ENCODE measurements at regions not wholly inside any gene's neighbourhood (a gene's known extent, or its start where the extent isn't known, plus 50 kb on each side); places are given as distances from the start of the nearest gene placed in this dataset.

- intact Hi-C loops (cut with micrococcal nuclease; ENCODE audit: unreplicated experiment) = no loop called here
- no peak for TF ChIP-seq USF2 (IDR thresholded peaks at IDR 0.05; ENCODE audit: borderline replicate concordance, low read depth, low read length)
- TF ChIP-seq ZBTB11 (CRISPR knock-in tag; IDR thresholded peaks at IDR 0.05) = no peak
- TF ChIP-seq CHD4 (IDR thresholded peaks at IDR 0.05) = no peak
- Histone ChIP-seq H3K9me3 (replicated peaks; ENCODE audit: control insufficient read depth, insufficient read depth, low read length) (no peaks in the 10 kb centered on the region), H3K4me3 (no peak overlapping the region), H3K36me3 (ENCODE audit: control insufficient read depth in 2 of 2, insufficient read depth in 2 of 2, low read length in 1 of 2) (no peaks in the 10 kb centered on the region), H3K4me1 (ENCODE audit: control insufficient read depth, insufficient read depth, low read length) (no peaks in the 10 kb centered on the region), H3K79me2 (ENCODE audit: control insufficient read depth, insufficient read depth, low read length) (no peaks in the 10 kb centered on the region), H2AFZ (ENCODE audit: control insufficient read depth, low read depth, low read length) (no peak overlapping the region), H3K27me3 (replicated peaks in 1 of 2; ENCODE audit: control insufficient read depth in 2 of 2, insufficient read depth in 2 of 2, low read length in 1 of 2) (peaks cover 0 to 1% of the 10 kb centered on the region in 2 experiments; a peak in 3 of 4 replicates), H3K27ac (ENCODE audit: control insufficient read depth, insufficient read depth) (no peak overlapping the region), H4K20me1 (ENCODE audit: control insufficient read depth, insufficient read depth) (no peaks in the 10 kb centered on the region), H3K9ac (ENCODE audit: control insufficient read depth, insufficient read depth, low read length) (no peak overlapping the region), H3K4me2 (ENCODE audit: control insufficient read depth, insufficient read depth) (no peak overlapping the region)
- no peak for FAIRE-seq
- DNase-seq (ENCODE audit: low read depth, low spot score) = no peak
- no TSS peak for BruUV-seq (replicated peaks)
- ChIA-PET RAD21 (ENCODE audit: unreplicated experiment) (interaction anchor here (0.7 to 1.2 kb wide), 3 partner anchors 46 to 486 kb away, joined by 3 to 4 read pairs (median 3); no protein-coding TSS in a partner anchor), CTCF (interaction anchor here (1.0 to 3.4 kb wide), 7 partner anchors 10 to 486 kb away, joined by 3 to 28 read pairs (median 11); partner anchors contain the start of gene PRSS48), POLR2A (interaction anchor here (0.5 to 0.6 kb wide), 2 partner anchors 330 to 716 kb away, joined by 4 to 5 read pairs; no protein-coding TSS in a partner anchor), SMC1A (ENCODE audit: uncharacterized antibody, unreplicated experiment) (no interaction called here)
- 3% methylated on average over 2 of the region's 2 CpGs for WGBS (ENCODE audit: insufficient coverage, insufficient replicate concordance, low lambda C conversion rate, missing lambda C conversion rate)
- no peak for ATAC-seq
- in situ Hi-C loops (cut with MboI) = no loop called here
These were observed 157.4 kb downstream of the GATB start for GRCh38 chr4:151603377-151603776.
